ENCODE measurements at regions not wholly inside any gene's neighbourhood (a gene's known extent, or its start where the extent isn't known, plus 50 kb on each side); places are given as distances from the start of the nearest gene placed in this dataset.

DNA sequence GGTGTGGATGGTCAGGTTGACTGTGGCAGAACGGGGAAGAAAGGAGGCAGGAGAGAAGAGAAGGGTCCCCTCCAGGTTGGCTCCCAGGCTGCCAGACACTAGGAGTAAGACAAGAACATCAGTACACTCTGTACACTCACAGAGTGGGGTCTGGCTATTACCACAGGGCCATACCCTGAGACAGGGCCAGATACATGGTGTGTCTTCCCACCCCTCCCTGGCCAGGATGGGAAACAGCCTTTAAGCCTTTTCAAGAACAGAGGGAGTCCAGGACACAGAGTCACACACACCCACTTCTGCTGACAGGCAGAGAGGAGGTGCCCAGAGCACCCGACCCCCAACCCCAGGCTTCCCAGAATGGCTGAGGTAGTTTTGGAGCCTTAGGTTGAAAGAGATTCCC lies 99.4 kb downstream of the LITAF start:
- Mint-ChIP-seq H3K27me3 (peaks cover 0 to 1% of the 10 kb centered on the region in 2 donors), H3K4me3 (no peak overlapping the region), H3K36me3 (peaks cover 18 to 50% (median 22%) of the 10 kb centered on the region in 3 donors), H3K9me3 (peaks cover 11 to 17% (median 13%) of the 10 kb centered on the region in 5 donors), H3K27ac (no peak overlapping the region), H3K4me1 (no peaks in the 10 kb centered on the region)
- H3K4me3 ChIP-seq (ENCODE audit: low read length): no peak overlapping the region
- no peaks in the 10 kb centered on the region for H3K9me3 ChIP-seq (ENCODE audit: low read length)
- no peaks in the 10 kb centered on the region for H3K4me1 ChIP-seq (ENCODE audit: insufficient read depth, low read length)
- ChIA-PET CTCF (no interaction called here), POLR2A (no interaction called here)
- no peak overlapping the region for H3K27ac ChIP-seq (ENCODE audit: low read depth, low read length)
- H3K36me3 ChIP-seq (ENCODE audit: insufficient read depth, low read length): no peaks in the 10 kb centered on the region
- H3K27me3 ChIP-seq (ENCODE audit: insufficient read depth, low read length, poor library complexity, severe bottlenecking): no peaks in the 10 kb centered on the region
- DNase-seq: no peak

DNA sequence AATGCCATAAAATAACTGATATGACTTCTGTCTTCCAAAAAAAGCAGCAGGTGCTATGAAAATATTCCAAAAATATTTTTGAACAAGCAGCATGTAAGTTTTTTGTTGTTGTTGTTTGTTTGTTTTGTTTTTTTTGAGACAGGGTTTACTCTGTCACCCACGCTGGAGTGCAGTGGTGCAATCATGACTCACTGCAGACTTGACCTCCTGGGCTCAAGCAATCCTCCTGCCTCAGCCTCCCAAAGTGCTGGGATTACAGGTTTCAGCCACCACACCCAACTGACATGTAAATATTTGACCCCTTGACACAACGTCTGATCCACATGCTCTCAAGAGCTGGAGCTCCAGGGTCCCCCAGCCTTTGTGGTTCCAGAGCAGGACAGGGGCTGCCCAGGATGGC lies 98.4 kb downstream of the LITAF start:
- Mint-ChIP-seq H3K4me3 (no peak overlapping the region), H3K9me3 (peaks cover 3 to 11% (median 8%) of the 10 kb centered on the region in 5 donors), H3K36me3 (peaks cover 17 to 44% (median 18%) of the 10 kb centered on the region in 3 donors), H3K27ac (no peak overlapping the region), H3K27me3 (peaks cover 0 to 1% of the 10 kb centered on the region in 2 donors), H3K4me1 (no peaks in the 10 kb centered on the region)
- no peaks in the 10 kb centered on the region for H3K4me1 ChIP-seq (ENCODE audit: insufficient read depth, low read length)
- ChIA-PET CTCF (no interaction called here), POLR2A (no interaction called here)
- no peaks in the 10 kb centered on the region for H3K9me3 ChIP-seq (ENCODE audit: low read length)
- no peaks in the 10 kb centered on the region for H3K27me3 ChIP-seq (ENCODE audit: insufficient read depth, low read length, poor library complexity, severe bottlenecking)
- no peak overlapping the region for H3K27ac ChIP-seq (ENCODE audit: low read depth, low read length)
- H3K4me3 ChIP-seq (ENCODE audit: low read length): no peak overlapping the region
- DNase-seq: no peak
- H3K36me3 ChIP-seq (ENCODE audit: insufficient read depth, low read length): no peaks in the 10 kb centered on the region

DNA sequence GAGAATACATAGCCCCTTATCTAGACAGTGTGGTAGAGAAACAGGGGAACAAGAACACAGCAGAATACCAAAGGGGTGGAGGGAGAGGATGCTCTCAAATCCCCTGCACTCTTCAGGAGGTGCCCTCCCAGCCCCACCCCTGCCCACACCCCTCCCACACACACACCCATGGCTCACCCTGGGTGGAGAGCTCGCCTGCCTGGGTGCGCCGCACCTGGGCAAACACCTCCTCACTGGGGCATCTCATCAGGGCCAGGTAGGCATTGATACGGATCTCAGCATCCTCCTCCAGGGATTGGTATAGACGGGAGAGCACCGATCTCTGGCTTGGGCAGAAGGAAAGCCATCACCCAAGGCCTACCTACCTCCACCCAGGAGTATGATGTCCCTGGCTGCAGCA lies 95.2 kb downstream of the LITAF start:
- H3K36me3 ChIP-seq (ENCODE audit: insufficient read depth, low read length): no peaks in the 10 kb centered on the region
- H3K9me3 Mint-ChIP-seq: peaks cover 0 to 9% (median 5%) of the 10 kb centered on the region in 5 donors

GRCh38 chr16:11492808-11493530 lies 93.8 kb downstream of the LITAF start:
- Histone ChIP-seq H3K4me1 (ENCODE audit: insufficient read depth, low read length) (no peaks in the 10 kb centered on the region), H3K36me3 (ENCODE audit: insufficient read depth, low read length) (no peaks in the 10 kb centered on the region), H3K9me3 (ENCODE audit: low read length) (no peaks in the 10 kb centered on the region), H3K27ac (ENCODE audit: low read depth, low read length) (no peak overlapping the region), H3K27me3 (ENCODE audit: insufficient read depth, low read length, poor library complexity, severe bottlenecking) (no peaks in the 10 kb centered on the region), H3K4me3 (ENCODE audit: low read length) (no peak overlapping the region)
- CTCF ChIA-PET: no interaction called here
- POLR2A ChIA-PET: interaction anchor here (0.7 kb wide), 1 partner anchor 176 kb away, joined by 3 read pairs; the partner anchor contains the start of gene SNN
- Mint-ChIP-seq H3K4me3 (peak overlapping the region in 1 of 7 donors; percentile 26), H3K27me3 (no peaks in the 10 kb centered on the region), H3K36me3 (peaks cover 3 to 17% (median 7%) of the 10 kb centered on the region in 3 donors), H3K4me1 (peaks cover 3 to 10% (median 5%) of the 10 kb centered on the region in 3 donors), H3K27ac (peak overlapping the region in 2 of 8 donors; percentile 51 to 58), H3K9me3 (peaks cover 0 to 9% (median 5%) of the 10 kb centered on the region in 5 donors)
- no peak for DNase-seq

More for the DNA sequence above, 95.2 kb downstream of the LITAF start:
- Mint-ChIP-seq H3K4me3 (no peak overlapping the region), H3K36me3 (peaks cover 3 to 17% (median 9%) of the 10 kb centered on the region in 3 donors), H3K27me3 (no peaks in the 10 kb centered on the region), H3K27ac (peak overlapping the region in 2 of 8 donors; percentile 30 to 68), H3K4me1 (no peaks in the 10 kb centered on the region)
- H3K9me3 ChIP-seq (ENCODE audit: low read length): no peaks in the 10 kb centered on the region
- no peak for DNase-seq
- no peak overlapping the region for H3K4me3 ChIP-seq (ENCODE audit: low read length)
- no peaks in the 10 kb centered on the region for H3K27me3 ChIP-seq (ENCODE audit: insufficient read depth, low read length, poor library complexity, severe bottlenecking)
- H3K4me1 ChIP-seq (ENCODE audit: insufficient read depth, low read length): no peaks in the 10 kb centered on the region
- ChIA-PET POLR2A (no interaction called here), CTCF (no interaction called here)
- no peak overlapping the region for H3K27ac ChIP-seq (ENCODE audit: low read depth, low read length)

DNA sequence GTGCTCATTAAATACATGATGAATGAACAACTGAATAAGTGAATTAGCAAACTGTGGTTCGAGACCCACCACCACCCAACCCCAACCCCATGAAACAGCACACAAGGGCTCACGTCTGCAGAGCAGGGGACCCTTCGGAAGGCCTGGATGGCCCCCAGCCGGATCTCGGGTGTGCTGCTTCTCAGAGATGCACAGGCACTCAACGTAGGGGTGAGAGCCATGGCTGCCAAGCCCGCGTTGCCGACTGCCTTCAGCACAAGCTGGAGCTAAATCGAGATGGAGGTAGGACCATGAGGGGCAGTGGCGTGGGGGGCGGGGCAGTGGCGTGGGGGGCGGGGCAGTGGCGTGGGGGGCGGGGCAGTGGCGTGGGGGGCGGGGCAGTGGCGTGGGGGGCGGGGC lies 93.2 kb downstream of the LITAF start:
- Histone ChIP-seq H3K4me1 (ENCODE audit: insufficient read depth, low read length) (no peaks in the 10 kb centered on the region), H3K9me3 (ENCODE audit: low read length) (no peaks in the 10 kb centered on the region), H3K27me3 (ENCODE audit: insufficient read depth, low read length, poor library complexity, severe bottlenecking) (no peaks in the 10 kb centered on the region), H3K4me3 (ENCODE audit: low read length) (no peak overlapping the region), H3K27ac (ENCODE audit: low read depth, low read length) (no peak overlapping the region), H3K36me3 (ENCODE audit: insufficient read depth, low read length) (no peaks in the 10 kb centered on the region)
- peaks cover 0 to 9% (median 4%) of the 10 kb centered on the region in 5 donors for H3K9me3 Mint-ChIP-seq
- CTCF ChIA-PET: no interaction called here
- peaks cover 3 to 17% (median 7%) of the 10 kb centered on the region in 3 donors for H3K36me3 Mint-ChIP-seq
- H3K27me3 Mint-ChIP-seq: no peaks in the 10 kb centered on the region
- POLR2A ChIA-PET: no interaction called here
- H3K27ac Mint-ChIP-seq: peak overlapping the region in 1 of 8 donors; percentile 51
- peak overlapping the region in 1 of 7 donors; percentile 26 for H3K4me3 Mint-ChIP-seq
- peaks cover 3 to 11% (median 5%) of the 10 kb centered on the region in 3 donors for H3K4me1 Mint-ChIP-seq
- DNase-seq: no peak

DNA sequence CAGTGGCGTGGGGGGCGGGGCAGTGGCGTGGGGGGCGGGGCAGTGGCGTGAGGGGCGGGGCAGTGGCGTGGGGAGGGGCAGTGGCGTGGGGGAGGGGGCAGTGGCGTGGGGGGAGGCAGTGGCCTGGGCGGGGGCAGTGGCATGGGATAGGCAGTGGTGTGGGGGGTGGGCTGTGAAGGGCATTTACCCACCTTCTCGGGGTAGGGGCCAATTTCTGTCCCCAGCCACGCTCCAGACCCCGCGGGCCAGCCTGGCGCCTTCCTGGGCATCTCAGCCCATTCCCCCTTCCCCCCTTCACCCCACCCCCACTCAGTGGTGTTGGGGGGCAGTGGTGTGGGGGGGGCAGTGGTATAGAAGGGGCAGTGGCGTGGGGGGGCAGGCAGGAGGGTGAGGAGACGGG lies 92.7 kb downstream of the LITAF start:
- no peaks in the 10 kb centered on the region for H3K4me1 ChIP-seq (ENCODE audit: insufficient read depth, low read length)
- Mint-ChIP-seq H3K27ac (no peak overlapping the region), H3K36me3 (peaks cover 3 to 17% (median 7%) of the 10 kb centered on the region in 3 donors), H3K4me1 (peaks cover 3 to 11% (median 5%) of the 10 kb centered on the region in 3 donors), H3K9me3 (peaks cover 0 to 9% (median 4%) of the 10 kb centered on the region in 5 donors), H3K27me3 (no peaks in the 10 kb centered on the region), H3K4me3 (no peak overlapping the region)
- H3K27me3 ChIP-seq (ENCODE audit: insufficient read depth, low read length, poor library complexity, severe bottlenecking): no peaks in the 10 kb centered on the region
- ChIA-PET POLR2A (no interaction called here), CTCF (no interaction called here)
- no peaks in the 10 kb centered on the region for H3K36me3 ChIP-seq (ENCODE audit: insufficient read depth, low read length)
- H3K27ac ChIP-seq (ENCODE audit: low read depth, low read length): no peak overlapping the region
- no peaks in the 10 kb centered on the region for H3K9me3 ChIP-seq (ENCODE audit: low read length)
- DNase-seq: no peak
- H3K4me3 ChIP-seq (ENCODE audit: low read length): no peak overlapping the region

- H3K27me3 ChIP-seq (ENCODE audit: insufficient read depth, low read length, poor library complexity, severe bottlenecking): no peaks in the 10 kb centered on the region
- Mint-ChIP-seq H3K27me3 (no peaks in the 10 kb centered on the region), H3K36me3 (peaks cover 3 to 17% (median 7%) of the 10 kb centered on the region in 3 donors), H3K27ac (peak overlapping the region in 1 of 8 donors; percentile 28), H3K4me3 (no peak overlapping the region), H3K4me1 (peaks cover 3 to 11% (median 5%) of the 10 kb centered on the region in 3 donors), H3K9me3 (peaks cover 0 to 9% (median 4%) of the 10 kb centered on the region in 5 donors)
- CTCF ChIA-PET: no interaction called here
- no peak for DNase-seq
- no peaks in the 10 kb centered on the region for H3K9me3 ChIP-seq (ENCODE audit: low read length)
- no peaks in the 10 kb centered on the region for H3K36me3 ChIP-seq (ENCODE audit: insufficient read depth, low read length)
- no peak overlapping the region for H3K4me3 ChIP-seq (ENCODE audit: low read length)
- H3K4me1 ChIP-seq (ENCODE audit: insufficient read depth, low read length): no peaks in the 10 kb centered on the region
- H3K27ac ChIP-seq (ENCODE audit: low read depth, low read length): no peak overlapping the region
- POLR2A ChIA-PET: no interaction called here
Measured at GRCh38 chr16:11494433-11494832, 92.3 kb downstream of the LITAF start.

DNA sequence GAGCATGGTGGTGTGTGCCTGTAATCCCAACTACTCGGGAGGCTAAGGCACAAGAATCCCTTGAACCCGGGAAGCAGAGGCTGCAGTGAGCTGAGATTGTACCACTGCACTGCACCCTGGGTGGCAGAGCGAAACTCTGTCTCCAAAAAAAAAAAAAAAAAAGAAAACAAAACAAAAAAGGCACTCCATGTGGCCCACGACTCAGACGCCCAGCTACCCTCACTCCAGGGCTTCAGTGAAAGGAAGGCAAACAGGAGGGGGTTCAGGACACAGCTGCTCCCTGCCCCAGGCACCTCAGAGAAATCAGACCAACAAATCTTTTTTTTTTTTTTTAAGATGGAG lies 91.7 kb downstream of the LITAF start:
- Histone ChIP-seq H3K4me1 (ENCODE audit: insufficient read depth, low read length) (no peaks in the 10 kb centered on the region), H3K9me3 (ENCODE audit: low read length) (no peaks in the 10 kb centered on the region), H3K27ac (ENCODE audit: low read depth, low read length) (no peak overlapping the region), H3K4me3 (ENCODE audit: low read length) (no peak overlapping the region), H3K36me3 (ENCODE audit: insufficient read depth, low read length) (no peaks in the 10 kb centered on the region), H3K27me3 (ENCODE audit: insufficient read depth, low read length, poor library complexity, severe bottlenecking) (no peaks in the 10 kb centered on the region)
- Mint-ChIP-seq H3K4me3 (no peak overlapping the region), H3K27ac (peak overlapping the region in 2 of 8 donors; percentile 10 to 28), H3K27me3 (no peaks in the 10 kb centered on the region), H3K9me3 (peaks cover 0 to 9% (median 4%) of the 10 kb centered on the region in 5 donors), H3K4me1 (peaks cover 5 to 11% (median 5%) of the 10 kb centered on the region in 3 donors), H3K36me3 (peaks cover 0 to 14% (median 7%) of the 10 kb centered on the region in 3 donors)
- no peak for DNase-seq
- POLR2A ChIA-PET: no interaction called here
- CTCF ChIA-PET: no interaction called here
